H9 (cell line): ENCODE measurements at regions not wholly inside any gene's neighbourhood (a gene's known extent, or its start where the extent isn't known, plus 50 kb on each side); places are given as distances from the start of the nearest gene placed in this dataset.
A peak's percentile ranks its signal among the peaks of the same experiment; 100 is the strongest.

Experiments
- DNase-seq: peaks from one replicate; pipeline ENCODE4 v3.0.0-alpha.2; 2017
- H2AFZ ChIP-seq: one replicate; pipeline ENCODE4 v1.6.1; 2013; ENCODE audit warnings: mild to moderate bottlenecking, low read length, control low read depth, moderate library complexity
- H2AK5ac ChIP-seq: 2 replicates; pipeline ENCODE4 v1.6.1; 2013; ENCODE audit warnings: low read length, control low read depth, mixed read lengths; ENCODE audit not compliant: insufficient read length
- H2BK120ac ChIP-seq: one replicate; pipeline ENCODE4 v1.6.1; 2013; ENCODE audit warnings: low read depth, mild to moderate bottlenecking, low read length, control low read depth, inconsistent platforms; ENCODE audit not compliant: poor library complexity, severe bottlenecking
- H2BK12ac ChIP-seq: 2 replicates; pipeline ENCODE4 v1.6.1; 2013; ENCODE audit warnings: low read length, control low read depth, mixed read lengths, low read depth; ENCODE audit not compliant: insufficient read length
- H2BK15ac ChIP-seq: 2 replicates; pipeline ENCODE4 v1.6.1; 2013; ENCODE audit warnings: low read depth, low read length, control low read depth
- H2BK20ac ChIP-seq: one replicate; pipeline ENCODE4 v1.6.1; 2013; ENCODE audit warnings: low read depth, mild to moderate bottlenecking, low read length, control low read depth, inconsistent platforms; ENCODE audit not compliant: poor library complexity, severe bottlenecking
- H2BK5ac ChIP-seq: 2 replicates; pipeline ENCODE4 v1.6.1; 2013; ENCODE audit warnings: low read length, control low read depth, mixed read lengths; ENCODE audit not compliant: insufficient read length
- H3K14ac ChIP-seq: 2 replicates; pipeline ENCODE4 v1.6.1; 2013; ENCODE audit warnings: low read length, control low read depth; ENCODE audit not compliant: insufficient read depth
- H3K18ac ChIP-seq: 2 replicates; pipeline ENCODE4 v1.6.1; 2013; ENCODE audit warnings: low read depth, mild to moderate bottlenecking, mixed read lengths, low read length, control low read depth; ENCODE audit not compliant: insufficient read length
- H3K23ac ChIP-seq: 2 replicates; pipeline ENCODE4 v1.6.1; 2013; ENCODE audit warnings: low read length, control low read depth, mixed read lengths, low read depth; ENCODE audit not compliant: insufficient read length
- H3K23me2 ChIP-seq: 2 replicates; pipeline ENCODE4 v1.6.1; 2013; ENCODE audit warnings: low read depth, mild to moderate bottlenecking, mixed read lengths, low read length, control low read depth; ENCODE audit not compliant: insufficient read length, poor library complexity, severe bottlenecking
- H3K27ac ChIP-seq: 2 replicates; pipeline ENCODE4 v1.5.1; 2013; ENCODE audit warnings: low read length, control low read depth, mixed read lengths, low read depth; ENCODE audit not compliant: insufficient read length
- H3K27me3 ChIP-seq: 2 replicates; pipeline ENCODE4 v1.6.1; 2013; ENCODE audit warnings: low read length, control low read depth, inconsistent platforms; ENCODE audit not compliant: insufficient read depth
- H3K4ac ChIP-seq: 2 replicates; pipeline ENCODE4 v1.6.1; 2013; ENCODE audit warnings: low read depth, mild to moderate bottlenecking, control low read depth, inconsistent platforms, low read length, moderate library complexity
- H3K4me1 ChIP-seq: 2 replicates; pipeline ENCODE4 v1.6.1; 2013; ENCODE audit warnings: low read length, control low read depth, inconsistent platforms; ENCODE audit not compliant: insufficient read depth
- H3K4me2 ChIP-seq: 2 replicates; pipeline ENCODE4 v1.6.1; 2013; ENCODE audit warnings: low read length, control low read depth, mixed read lengths; ENCODE audit not compliant: insufficient read length, insufficient read depth
- H3K56ac ChIP-seq: 2 replicates; pipeline ENCODE4 v1.6.1; 2013; ENCODE audit warnings: low read depth, mild to moderate bottlenecking, mixed read lengths, low read length, control low read depth; ENCODE audit not compliant: insufficient read length
- H3K79me1 ChIP-seq: 2 replicates; pipeline ENCODE4 v1.6.1; 2013; ENCODE audit warnings: low read depth, mild to moderate bottlenecking, moderate library complexity, low read length, control low read depth, inconsistent platforms; ENCODE audit not compliant: insufficient read depth, poor library complexity, severe bottlenecking
- H3K79me2 ChIP-seq: 2 replicates; pipeline ENCODE4 v1.6.1; 2013; ENCODE audit warnings: low read length, control low read depth, inconsistent platforms; ENCODE audit not compliant: insufficient read depth
- H3K9ac ChIP-seq: 2 replicates; pipeline ENCODE4 v1.6.1; 2013; ENCODE audit warnings: low read length, control low read depth, mixed read lengths; ENCODE audit not compliant: insufficient read length; ENCODE audit errors: extremely low read depth
- H3K9me3 ChIP-seq: one replicate; pipeline ENCODE4 v1.6.1; 2013; ENCODE audit warnings: low read depth, low read length, inconsistent platforms; ENCODE audit not compliant: control insufficient read depth
- H3T11ph ChIP-seq: one replicate; pipeline ENCODE4 v1.6.1; 2013; ENCODE audit warnings: mild to moderate bottlenecking, low read length, control low read depth, inconsistent platforms
- H4K20me1 ChIP-seq: one replicate; pipeline ENCODE4 v1.6.1; 2013; ENCODE audit not compliant: control insufficient read depth, insufficient read length, insufficient read depth
- H4K5ac ChIP-seq: 2 replicates; pipeline ENCODE4 v1.6.1; 2013; ENCODE audit warnings: low read depth, mild to moderate bottlenecking, mixed read lengths, low read length, control low read depth; ENCODE audit not compliant: insufficient read length
- H4K8ac ChIP-seq: replicated peaks from 2 replicates; pipeline ENCODE4 v1.6.1; 2013; ENCODE audit warnings: low read length, control low read depth, mixed read lengths, low read depth; ENCODE audit not compliant: insufficient read length
- H4K91ac ChIP-seq: 2 replicates; pipeline ENCODE4 v1.6.1; 2013; ENCODE audit warnings: low read depth, mild to moderate bottlenecking, moderate library complexity, mixed read lengths, low read length, control low read depth; ENCODE audit not compliant: insufficient read length
- H3K27ac Mint-ChIP-seq, 3 experiments: 2 replicates in 2 of 3; 3 replicates in 1 of 3; pipeline ENCODE4 v1.8.0; 2020 to 2021; ENCODE audit warnings: mixed read lengths in 3 of 3, mild to moderate bottlenecking in 1 of 3, moderate library complexity in 1 of 3
- H3K27me3 Mint-ChIP-seq: 2 replicates; pipeline ENCODE4 v1.8.0; 2021; ENCODE audit warnings: low read depth, mild to moderate bottlenecking, moderate library complexity, mixed read lengths
- H3K36me3 Mint-ChIP-seq, 3 experiments: 2 replicates in 2 of 3; 3 replicates in 1 of 3; pipeline ENCODE4 v1.8.0; 2020 to 2021; ENCODE audit warnings: low read depth in 3 of 3, mixed read lengths in 3 of 3; ENCODE audit not compliant: insufficient read depth in 1 of 3
- H3K4me1 Mint-ChIP-seq, 2 experiments: 2 replicates each; pipeline ENCODE4 v1.8.0; 2020; ENCODE audit warnings: mixed read lengths in 2 of 2
- H3K4me3 Mint-ChIP-seq, 2 experiments: 2 replicates in 1 of 2; 3 replicates in 1 of 2; pipeline ENCODE4 v1.8.0; 2020 to 2021; ENCODE audit warnings: mild to moderate bottlenecking in 2 of 2, mixed read lengths in 2 of 2, moderate library complexity in 1 of 2
- H3K9me3 Mint-ChIP-seq, 2 experiments: 2 replicates in 1 of 2; 3 replicates in 1 of 2; pipeline ENCODE4 v1.8.0; 2020; ENCODE audit warnings: mild to moderate bottlenecking in 2 of 2, mixed read lengths in 2 of 2, moderate library complexity in 1 of 2
- CTCF ChIP-seq: fragments of 200-600 bp; sonication (generic); conservative IDR thresholded peaks from 3 replicates; pipeline ENCODE4 v1.8.0; 2021; ENCODE audit warnings: antibody characterized with exemption, mild to moderate bottlenecking
- WGBS: extraction: QIAGEN DNeasy Blood & Tissue Kit; methylation state at CpG from one replicate; pipeline ENCODE4 v1.1.7; 2013; ENCODE audit warnings: missing lambda C conversion rate, low lambda C conversion rate, mixed read lengths; ENCODE audit not compliant: insufficient read length; ENCODE audit errors: extremely low coverage; 5-methylcytosine and 5-hydroxymethylcytosine counted together

- Histone ChIP-seq H3K14ac (no peak overlapping the region), H3K56ac (no peak overlapping the region), H3K9me3 (no peaks in the 10 kb centered on the region), H3K18ac (no peak overlapping the region), H3K79me2 (no peaks in the 10 kb centered on the region), H3K79me1 (no peaks in the 10 kb centered on the region), H2AFZ (no peak overlapping the region), H4K91ac (no peak overlapping the region), H3K23ac (no peak overlapping the region), H3K4ac (no peak overlapping the region), H4K20me1 (no peaks in the 10 kb centered on the region), H2AK5ac (no peak overlapping the region), H4K8ac (no peak overlapping the region), H2BK20ac (no peak overlapping the region), H2BK120ac (no peak overlapping the region), H3T11ph (no peak overlapping the region), H2BK5ac (no peak overlapping the region), H4K5ac (no peak overlapping the region), H3K4me2 (no peak overlapping the region), H2BK12ac (no peak overlapping the region), H2BK15ac (no peak overlapping the region), H3K23me2 (no peaks in the 10 kb centered on the region), H3K4me1 (peaks cover 8% of the 10 kb centered on the region; the same call in 1 of the 2 replicates), H3K27me3 (no peaks in the 10 kb centered on the region; the same call in 1 of the 2 replicates), H3K9ac (no peak overlapping the region), H3K27ac (no peak overlapping the region)
- Mint-ChIP-seq H3K4me3 (no peak overlapping the region), H3K9me3 (no peaks in the 10 kb centered on the region), H3K27ac (no peak overlapping the region; a peak in 2 of 7 replicates), H3K36me3 (no peaks in the 10 kb centered on the region), H3K4me1 (peaks cover 37 to 39% of the 10 kb centered on the region in 2 experiments), H3K27me3 (peaks cover 11% of the 10 kb centered on the region)
- WGBS: no CpG with 5 or more reads among the region's 3 CpGs
- peak; percentile 39 for DNase-seq
- peak; percentile 63; the same call in 2 of the 3 replicates for TF ChIP-seq CTCF
Observed at GRCh38 chr1:94329986-94330385, 88.2 kb upstream of the ABCD3 start.
